Lower lobe of right lung (tissue), 2 donors: ENCODE measurements at regions not wholly inside any gene's neighbourhood (a gene's known extent, or its start where the extent isn't known, plus 50 kb on each side); places are given as distances from the start of the nearest gene placed in this dataset.

ENCODE experiments used
- ATAC-seq, 2 donors: fragments of 200-7000 bp; cut with Tn5 transposase; one replicate each; pipeline ENCODE4 v1.9.1; 2020 to 2022; ENCODE audit warnings: mild to moderate bottlenecking in 2 of 2, moderate library complexity in 2 of 2
- DNase-seq: peaks from one replicate; pipeline ENCODE4 v3.0.0-alpha.2; 2020
- H3K27ac ChIP-seq: fragments of 200-600 bp; one replicate; pipeline ENCODE4 v1.8.0; 2022
- H3K27me3 ChIP-seq: fragments of 200-600 bp; one replicate; pipeline ENCODE4 v1.8.0; 2022; ENCODE audit warnings: low read depth
- H3K36me3 ChIP-seq: fragments of 200-600 bp; one replicate; pipeline ENCODE4 v1.8.0; 2022; ENCODE audit warnings: mild to moderate bottlenecking
- H3K4me1 ChIP-seq: fragments of 200-600 bp; one replicate; pipeline ENCODE4 v1.8.0; 2022
- H3K4me3 ChIP-seq: fragments of 200-600 bp; one replicate; pipeline ENCODE4 v1.8.0; 2022; ENCODE audit warnings: mild to moderate bottlenecking
- H3K9me3 ChIP-seq: fragments of 200-600 bp; one replicate; pipeline ENCODE4 v1.8.0; 2022
- intact Hi-C: fragments of 100-400 bp; cut with DNase I; formaldehyde crosslinking; loops from one replicate; pipeline ENCODE4 v1.11.0; 2022
- TF ChIP-seq, protein P1 (sequence below): fragments of 200-600 bp; IDR thresholded peaks from one replicate; pipeline ENCODE4 v1.8.0; 2022; ENCODE audit warnings: antibody characterized with exemption, mild to moderate bottlenecking
- donor health status: DM: no; HTN: yes; CAD: no; lungs with severe emphysema.

GRCh38 chr1:58905126-58905490, 121.3 kb upstream of the JUN start:
- H3K36me3 ChIP-seq, result no peaks in the 10 kb centered on the region
- DNase-seq, result no peak
- H3K27ac ChIP-seq, result no peak overlapping the region
- no peaks in the 10 kb centered on the region for H3K9me3 ChIP-seq
- peaks cover 28% of the 10 kb centered on the region for H3K4me1 ChIP-seq
- intact Hi-C loops, result no loop called here
- H3K4me3 ChIP-seq, result no peak overlapping the region
- no peaks in the 10 kb centered on the region for H3K27me3 ChIP-seq
- ATAC-seq, result no peak
- TF ChIP-seq, protein P1, sequence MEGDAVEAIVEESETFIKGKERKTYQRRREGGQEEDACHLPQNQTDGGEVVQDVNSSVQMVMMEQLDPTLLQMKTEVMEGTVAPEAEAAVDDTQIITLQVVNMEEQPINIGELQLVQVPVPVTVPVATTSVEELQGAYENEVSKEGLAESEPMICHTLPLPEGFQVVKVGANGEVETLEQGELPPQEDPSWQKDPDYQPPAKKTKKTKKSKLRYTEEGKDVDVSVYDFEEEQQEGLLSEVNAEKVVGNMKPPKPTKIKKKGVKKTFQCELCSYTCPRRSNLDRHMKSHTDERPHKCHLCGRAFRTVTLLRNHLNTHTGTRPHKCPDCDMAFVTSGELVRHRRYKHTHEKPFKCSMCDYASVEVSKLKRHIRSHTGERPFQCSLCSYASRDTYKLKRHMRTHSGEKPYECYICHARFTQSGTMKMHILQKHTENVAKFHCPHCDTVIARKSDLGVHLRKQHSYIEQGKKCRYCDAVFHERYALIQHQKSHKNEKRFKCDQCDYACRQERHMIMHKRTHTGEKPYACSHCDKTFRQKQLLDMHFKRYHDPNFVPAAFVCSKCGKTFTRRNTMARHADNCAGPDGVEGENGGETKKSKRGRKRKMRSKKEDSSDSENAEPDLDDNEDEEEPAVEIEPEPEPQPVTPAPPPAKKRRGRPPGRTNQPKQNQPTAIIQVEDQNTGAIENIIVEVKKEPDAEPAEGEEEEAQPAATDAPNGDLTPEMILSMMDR, result no peak

GRCh38 chr1:58905628-58906221, 121.9 kb upstream of the JUN start:
- no peak for ATAC-seq
- no peak overlapping the region for H3K27ac ChIP-seq
- H3K9me3 ChIP-seq, result no peaks in the 10 kb centered on the region
- TF ChIP-seq, protein P1, result no peak
- DNase-seq, result no peak
- H3K4me1 ChIP-seq, result peaks cover 22% of the 10 kb centered on the region
- H3K36me3 ChIP-seq, result no peaks in the 10 kb centered on the region
- no peaks in the 10 kb centered on the region for H3K27me3 ChIP-seq
- intact Hi-C loops, result no loop called here
- no peak overlapping the region for H3K4me3 ChIP-seq

- H3K36me3 ChIP-seq, result no peaks in the 10 kb centered on the region
- no peak overlapping the region for H3K27ac ChIP-seq
- H3K27me3 ChIP-seq, result no peaks in the 10 kb centered on the region
- H3K4me3 ChIP-seq, result no peak overlapping the region
- peaks cover 16% of the 10 kb centered on the region for H3K4me1 ChIP-seq
- DNase-seq (no peak), ATAC-seq (no peak)
- H3K9me3 ChIP-seq, result no peaks in the 10 kb centered on the region
- TF ChIP-seq, protein P1, result no peak
- intact Hi-C loops, result no loop called here
These were observed 123.6 kb upstream of the JUN start for GRCh38 chr1:58907398-58907797.

GRCh38 chr1:58908561-58909560, 125.0 kb upstream of the JUN start:
- Histone ChIP-seq H3K9me3 (no peaks in the 10 kb centered on the region), H3K36me3 (no peaks in the 10 kb centered on the region), H3K4me1 (peaks cover 7% of the 10 kb centered on the region), H3K27me3 (no peaks in the 10 kb centered on the region), H3K4me3 (no peak overlapping the region), H3K27ac (no peak overlapping the region)
- no peak for DNase-seq
- TF ChIP-seq, protein P1, result no peak
- intact Hi-C loops, result no loop called here
- no peak for ATAC-seq

- Histone ChIP-seq H3K27me3 (no peaks in the 10 kb centered on the region), H3K9me3 (peaks cover 5% of the 10 kb centered on the region), H3K4me1 (no peaks in the 10 kb centered on the region), H3K36me3 (no peaks in the 10 kb centered on the region), H3K27ac (no peak overlapping the region), H3K4me3 (no peak overlapping the region)
- ATAC-seq, result no peak
- intact Hi-C loops, result no loop called here
- TF ChIP-seq, protein P1, result no peak
- DNase-seq, result no peak
These were observed 126.3 kb upstream of the JUN start for GRCh38 chr1:58909914-58910681.
